Activated CD4-positive, alpha-beta T cell treated with anti-CD3 and anti-CD28 coated beads, Interleukin-2, amount 50 U/mL, for 4 hours (primary cell): ENCODE measurements at regions not wholly inside any gene's neighbourhood (a gene's known extent, or its start where the extent isn't known, plus 50 kb on each side); places are given as distances from the start of the nearest gene placed in this dataset.

Experiments used
- DNase-seq, 2 experiments: peaks; one replicate each; pipeline ENCODE4 v3.0.0-alpha.2; 2020

GRCh38 chr13:109587689-109588088 lies 198.7 kb downstream of the IRS2 start:
- no peak for DNase-seq

GRCh38 chr13:109586509-109587346 lies 199.7 kb downstream of the IRS2 start:
- DNase-seq: no peak

DNA sequence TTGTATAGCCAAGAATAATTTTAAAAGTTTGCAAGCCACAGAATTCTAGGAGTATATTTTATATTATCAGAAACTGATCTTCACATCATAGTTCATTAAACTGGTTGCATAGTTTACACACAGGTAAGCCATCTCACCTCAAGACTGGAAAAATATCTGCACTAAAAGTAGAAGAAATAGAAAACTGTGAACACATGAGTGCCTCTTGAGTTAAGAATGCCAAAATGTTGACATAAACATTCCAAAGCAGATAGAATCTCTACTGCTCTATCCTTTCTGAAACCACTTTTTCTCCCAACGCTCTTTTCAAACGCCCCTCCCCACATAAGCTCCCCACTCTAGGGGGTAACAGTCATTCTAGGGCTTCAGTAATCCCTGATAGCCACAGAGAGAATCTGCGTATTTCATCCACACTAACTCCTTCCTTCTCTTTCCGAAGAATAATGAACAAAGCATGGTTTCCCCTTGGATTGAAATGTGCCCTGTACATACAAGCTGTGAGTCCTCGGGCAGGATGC lies 201.5 kb downstream of the IRS2 start:
- DNase-seq: no peak

- DNase-seq: no peak
Observed at GRCh38 chr13:109577191-109577700, 209.1 kb downstream of the IRS2 start.

DNA sequence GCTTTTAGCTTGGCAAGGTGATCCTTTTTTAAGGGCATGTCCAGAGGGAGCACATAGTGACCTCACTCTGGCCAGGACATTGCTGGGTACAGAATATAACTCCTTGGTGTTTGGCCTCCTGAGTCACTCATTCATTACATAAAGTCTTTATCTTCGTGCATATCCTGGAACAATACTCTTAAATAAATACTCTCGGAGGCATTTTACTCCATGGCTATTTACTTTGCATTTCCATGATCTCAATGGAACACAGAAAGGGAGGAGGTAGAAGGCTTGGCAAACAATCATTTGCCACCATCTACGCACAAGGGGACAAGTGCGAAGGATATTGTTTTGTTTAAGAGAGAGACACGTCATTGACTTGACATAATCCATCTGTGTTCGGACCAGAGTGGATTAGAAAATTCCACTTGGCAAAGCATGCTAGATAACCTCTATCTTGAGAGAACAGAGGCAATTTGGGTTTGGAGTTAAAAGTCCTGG lies 210.0 kb downstream of the IRS2 start:
- DNase-seq: no peak

DNA sequence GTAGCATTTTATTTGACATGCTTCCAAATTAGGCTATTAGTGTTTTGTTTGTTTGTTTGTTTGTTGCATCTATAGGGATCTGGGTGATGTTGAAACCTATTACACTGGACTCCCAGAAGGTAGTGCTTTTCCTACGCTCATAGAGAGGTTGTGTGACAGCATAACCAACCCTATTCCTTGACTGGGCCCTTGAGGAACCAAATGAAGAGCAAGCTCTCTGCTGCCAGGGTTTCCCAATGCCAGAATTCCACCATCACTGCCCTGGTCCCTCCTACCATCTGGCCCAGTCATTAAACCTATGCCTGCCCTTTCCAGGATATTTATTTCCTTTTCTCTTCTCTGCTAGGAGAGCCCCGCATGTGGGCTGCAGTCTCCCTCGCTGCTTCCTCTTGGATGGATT lies 210.6 kb downstream of the IRS2 start:
- no peak for DNase-seq

- no peak for DNase-seq
Observed at GRCh38 chr13:109572389-109572788, 214.0 kb downstream of the IRS2 start.

- DNase-seq: peak in 1 of 2 experiments; percentile 2
Observed at GRCh38 chr13:109569958-109570711, 216.2 kb downstream of the IRS2 start.

- no peak for DNase-seq
Observed at GRCh38 chr13:109568339-109568818, 218.0 kb downstream of the IRS2 start.

DNA sequence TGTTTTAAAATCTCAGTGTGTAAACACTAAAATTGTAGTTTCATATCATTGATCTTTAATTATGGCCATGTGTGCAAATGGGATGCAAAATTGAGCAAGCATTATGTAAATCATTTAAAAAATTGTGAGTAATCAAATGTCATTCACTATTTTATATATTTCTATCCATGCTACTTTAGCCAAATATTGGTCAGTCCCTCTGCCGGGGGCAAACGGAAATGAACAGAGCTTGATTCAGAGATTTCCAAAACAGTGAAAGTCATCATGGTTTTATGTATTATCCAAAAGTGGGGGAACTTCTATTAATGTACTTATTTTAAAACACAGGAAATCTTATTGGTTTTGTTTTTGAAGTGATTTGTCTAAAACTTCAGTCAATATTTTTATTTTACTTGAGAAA lies 219.1 kb downstream of the IRS2 start:
- DNase-seq: no peak

GRCh38 chr13:109565877-109566276 lies 220.5 kb downstream of the IRS2 start:
- no peak for DNase-seq

- no peak for DNase-seq
Observed at GRCh38 chr13:109548374-109548773, 238.0 kb downstream of the IRS2 start.

GRCh38 chr13:109547942-109548341 lies 238.4 kb downstream of the IRS2 start:
- no peak for DNase-seq

DNA sequence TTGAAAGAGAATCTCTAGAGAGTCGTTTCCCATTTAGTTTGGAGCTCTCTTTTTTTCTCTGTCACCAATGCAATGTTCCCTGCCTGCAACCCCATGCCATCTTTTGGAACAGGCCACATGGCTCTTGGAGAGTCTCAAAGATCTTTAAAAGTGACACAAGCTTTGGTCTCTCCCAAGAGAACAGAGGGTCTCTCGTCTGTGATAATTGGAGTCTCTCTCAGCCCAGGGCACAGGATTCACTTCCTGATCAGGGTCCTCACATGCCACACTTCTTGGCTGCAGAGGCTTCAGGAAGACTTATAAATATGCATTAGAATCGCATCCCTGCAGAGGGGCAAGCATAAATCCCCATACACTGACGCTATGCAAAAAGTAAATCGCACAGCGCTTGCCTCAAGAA lies 240.5 kb downstream of the IRS2 start:
- no peak for DNase-seq

DNA sequence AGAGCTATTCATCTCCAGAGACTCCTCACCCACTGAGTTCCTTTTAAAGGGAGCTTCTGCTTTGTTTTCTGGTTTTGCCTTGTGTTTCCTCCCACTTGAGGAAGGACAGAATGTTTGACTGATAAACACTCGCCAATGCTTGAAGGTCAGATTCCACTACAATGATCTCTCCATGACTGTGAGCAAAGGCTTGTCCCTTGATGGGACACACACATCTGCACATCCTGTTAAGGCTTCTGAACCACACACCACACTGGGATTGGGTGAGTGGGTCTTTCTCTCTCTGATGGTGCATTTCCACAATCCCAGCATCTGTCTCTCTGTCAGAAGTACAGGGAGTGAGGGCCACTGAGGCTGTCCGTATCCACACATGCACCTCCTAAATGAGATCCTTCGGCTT lies 245.3 kb downstream of the IRS2 start:
- DNase-seq: no peak

DNA sequence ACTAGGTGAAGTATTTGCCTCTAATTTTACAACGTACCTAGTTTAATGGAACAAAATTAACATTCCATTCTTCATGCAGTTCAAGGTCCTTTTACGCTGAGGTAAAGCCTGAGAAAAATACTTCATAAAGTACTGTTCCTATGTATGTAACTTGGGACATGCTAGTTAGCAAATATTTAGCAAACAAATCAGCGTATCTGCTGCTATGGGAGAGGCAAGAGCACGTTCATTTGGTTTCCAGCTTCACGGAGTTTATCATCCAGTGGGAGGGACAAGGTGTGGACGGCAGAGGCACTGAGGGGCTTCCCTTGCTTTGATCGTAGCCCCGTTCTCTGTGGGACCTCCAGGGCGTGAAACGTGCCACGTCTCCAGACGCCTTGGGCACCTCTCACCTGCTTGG lies 248.8 kb downstream of the IRS2 start:
- DNase-seq: no peak

DNA sequence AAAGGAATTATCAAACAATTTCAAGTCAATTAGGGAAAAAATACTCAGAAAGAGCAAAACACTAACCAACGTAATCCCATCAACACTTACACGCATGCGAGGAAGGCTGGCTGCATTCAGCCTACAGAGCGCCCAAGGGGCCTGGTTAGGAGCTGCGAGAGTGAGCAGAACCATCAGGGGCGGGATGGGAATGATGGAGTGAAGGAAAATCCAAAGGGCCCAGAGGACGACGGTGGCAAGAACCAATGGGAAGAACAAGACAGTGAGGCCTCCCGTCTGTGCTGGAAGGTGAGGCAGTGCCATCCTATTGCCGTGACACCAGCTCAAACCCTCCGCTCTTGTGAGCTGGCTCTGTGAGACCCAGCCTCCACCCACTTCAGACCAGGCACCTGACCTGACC lies 253.0 kb downstream of the IRS2 start:
- no peak for DNase-seq

DNA sequence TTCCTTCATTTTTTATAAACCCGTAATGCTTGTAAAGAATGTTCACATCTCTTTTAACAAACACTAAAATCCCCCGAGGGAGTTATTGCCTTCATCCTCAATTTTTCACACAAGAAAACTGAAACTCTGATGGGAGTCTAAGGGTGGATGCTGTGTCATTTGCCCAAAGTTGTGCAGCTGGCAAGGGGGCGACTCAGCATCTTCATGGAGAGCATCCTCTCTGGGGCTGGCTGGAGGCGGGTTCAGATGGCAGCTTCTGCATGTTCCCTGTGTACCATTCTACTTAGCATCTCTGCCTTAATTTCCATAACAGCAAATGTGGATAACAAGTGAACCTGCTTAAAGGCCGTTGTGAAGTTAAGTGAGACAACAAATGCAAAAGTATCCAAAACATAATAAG lies 256.4 kb downstream of the IRS2 start:
- no peak for DNase-seq

DNA sequence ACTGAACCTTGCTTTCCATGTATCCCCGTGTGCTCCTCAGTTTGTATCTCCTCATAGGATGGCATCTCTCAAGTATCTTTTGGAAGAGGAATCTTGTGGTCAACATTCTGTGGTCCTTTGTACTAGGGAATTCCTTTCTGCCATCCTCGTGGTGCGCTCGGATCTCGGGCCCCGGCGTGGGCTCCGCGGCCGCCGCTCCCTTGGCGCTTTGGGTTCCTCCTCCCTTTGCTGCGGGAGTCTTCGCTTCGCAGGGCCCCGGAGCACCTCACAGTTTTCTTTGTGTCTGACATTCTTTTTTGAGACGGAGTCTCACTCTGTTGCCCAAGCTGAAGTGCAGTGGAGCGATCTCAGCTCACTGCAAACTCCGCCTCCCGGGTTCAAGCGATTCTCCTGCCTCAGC lies 264.7 kb downstream of the IRS2 start:
- DNase-seq: no peak

GRCh38 chr13:109517517-109517916 lies 268.9 kb downstream of the IRS2 start:
- no peak for DNase-seq

- DNase-seq: no peak
Observed at GRCh38 chr13:109516186-109516585, 270.2 kb downstream of the IRS2 start.

- DNase-seq: no peak
Observed at GRCh38 chr13:109510013-109510412, 276.4 kb downstream of the IRS2 start.

- no peak for DNase-seq
Observed at GRCh38 chr13:109509154-109509900, 277.1 kb downstream of the IRS2 start.
